Eye (tissue), 1 donor: ENCODE measurements at regions not wholly inside any gene's neighbourhood (a gene's known extent, or its start where the extent isn't known, plus 50 kb on each side); places are given as distances from the start of the nearest gene placed in this dataset.
"Not testable (repeated sequence)": the region's sequence is repeated elsewhere in the genome, so short reads cannot be mapped to it uniquely, and the experiment has no call there.

Source experiments
- DNase-seq: peaks from one replicate; pipeline ENCODE4 v3.0.0-alpha.2; 2015

- DNase-seq, result no peak
These were observed 129.7 kb downstream of the EPC1 start for GRCh38 chr10:32217216-32217615.

- peak; percentile 5 for DNase-seq
These were observed 133.1 kb downstream of the EPC1 start for GRCh38 chr10:32213838-32214237.

- DNase-seq, result no peak
These were observed 136.0 kb downstream of the EPC1 start for GRCh38 chr10:32211046-32211363.

GRCh38 chr10:32210306-32211045 lies 136.5 kb downstream of the EPC1 start:
- peak; percentile 15 for DNase-seq

- not testable (repeated sequence) for DNase-seq
These were observed 139.0 kb downstream of the EPC1 start for GRCh38 chr10:32208005-32208404.

- peak; percentile 48 for DNase-seq
These were observed 139.4 kb downstream of the EPC1 start for GRCh38 chr10:32207544-32207943.

GRCh38 chr10:32205670-32206069 lies 141.3 kb downstream of the EPC1 start:
- DNase-seq, result no peak

GRCh38 chr10:32204606-32205005 lies 142.4 kb downstream of the EPC1 start:
- no peak for DNase-seq

- DNase-seq, result no peak
These were observed 143.6 kb upstream of the KIF5B start for GRCh38 chr10:32199714-32200394.

GRCh38 chr10:32197423-32197822 lies 141.2 kb upstream of the KIF5B start:
- no peak for DNase-seq

- DNase-seq, result peak; percentile 79
These were observed 134.8 kb upstream of the KIF5B start for GRCh38 chr10:32190890-32191491.

- DNase-seq, result peak; percentile 14
These were observed 133.3 kb upstream of the KIF5B start for GRCh38 chr10:32189400-32190084.

- not testable (repeated sequence) for DNase-seq
These were observed 132.4 kb upstream of the KIF5B start for GRCh38 chr10:32188601-32189000.

- no peak for DNase-seq
These were observed 131.5 kb upstream of the KIF5B start for GRCh38 chr10:32187686-32188085.

- not testable (repeated sequence) for DNase-seq
These were observed 127.4 kb upstream of the KIF5B start for GRCh38 chr10:32183652-32184051.

GRCh38 chr10:32182476-32182875 lies 126.3 kb upstream of the KIF5B start:
- no peak for DNase-seq

GRCh38 chr10:32180390-32181280 lies 124.4 kb upstream of the KIF5B start:
- DNase-seq, result peak; percentile 12

- no peak for DNase-seq
These were observed 123.6 kb upstream of the KIF5B start for GRCh38 chr10:32179836-32180235.

GRCh38 chr10:32177594-32177993 lies 121.4 kb upstream of the KIF5B start:
- DNase-seq, result not testable (repeated sequence)

- DNase-seq, result no peak
These were observed 119.4 kb upstream of the KIF5B start for GRCh38 chr10:32175629-32176028.

- no peak for DNase-seq
These were observed 118.2 kb upstream of the KIF5B start for GRCh38 chr10:32174349-32174893.

- DNase-seq, result no peak
These were observed 115.0 kb upstream of the KIF5B start for GRCh38 chr10:32171204-32171603.
